ENCODE measurements at regions not wholly inside any gene's neighbourhood (a gene's known extent, or its start where the extent isn't known, plus 50 kb on each side); places are given as distances from the start of the nearest gene placed in this dataset.

DNA sequence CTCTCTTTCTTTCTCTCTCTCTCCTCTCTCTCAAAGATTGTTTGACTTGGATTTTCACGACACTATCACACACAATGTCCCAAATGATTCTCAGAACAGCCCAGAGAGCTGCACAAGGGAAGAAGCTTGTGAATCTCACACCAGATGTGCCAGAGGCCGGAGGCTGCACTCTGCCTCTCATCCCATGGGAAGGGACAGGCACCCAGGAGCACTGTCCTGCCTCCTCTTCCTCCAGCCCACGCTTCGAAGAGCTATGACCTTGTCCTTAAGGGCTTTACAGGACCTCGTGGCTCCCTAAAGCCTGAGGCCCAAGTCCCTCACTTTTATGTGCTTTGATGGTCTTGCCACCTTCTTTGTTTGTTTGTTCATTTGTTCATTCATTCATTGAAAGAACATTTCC is 267.6 kb downstream of the FAM43A start:
- Histone ChIP-seq H3K4me1 (ENCODE audit: control insufficient read depth in 1 of 2, insufficient read depth in 2 of 2, low read depth in 1 of 2, low read length in 1 of 2) (peaks cover 0 to 18% of the 10 kb centered on the region in 2 experiments; a peak in 2 of 4 replicates), H3F3A (replicated peaks; ENCODE audit: insufficient read depth) (no peaks in the 10 kb centered on the region), H3K9me3 (no peaks in the 10 kb centered on the region), H3K9me2 (no peaks in the 10 kb centered on the region), H3K79me2 (ENCODE audit: insufficient read depth) (no peaks in the 10 kb centered on the region), H2AFZ (ENCODE audit: low read depth) (no peak overlapping the region), H3K4me2 (no peak overlapping the region), H3K27ac (ENCODE audit: low read depth in 2 of 2, low read length in 1 of 2) (peak overlapping the region in 1 of 2 experiments; percentile 87; a peak in 2 of 4 replicates), H3K4me3 (ENCODE audit: low read depth in 2 of 2, low read length in 1 of 2) (no peak overlapping the region), H3K9ac (no peak overlapping the region), H3K27me3 (ENCODE audit: insufficient read depth) (no peaks in the 10 kb centered on the region), H4K20me1 (ENCODE audit: insufficient read depth) (no peaks in the 10 kb centered on the region), H3K36me3 (replicated peaks in 1 of 2; ENCODE audit: control insufficient read depth in 1 of 2, insufficient read depth in 2 of 2, low read length in 1 of 2) (no peaks in the 10 kb centered on the region)
- TF ChIP-seq GATA2 (CRISPR knock-in tag; IDR thresholded peaks at IDR 0.05) (no peak), YY1 (IDR thresholded peaks at IDR 0.05; ENCODE audit: low read depth) (no peak), NRF1 (IDR thresholded peaks at IDR 0.05; ENCODE audit: low read depth, low read length) (no peak), RCOR1 (IDR thresholded peaks at IDR 0.05; ENCODE audit: low read length) (no peak), FOXM1 (IDR thresholded peaks at IDR 0.05; ENCODE audit: low read depth) (no peak), JUND (IDR thresholded peaks at IDR 0.05) (no peak), EP300 (IDR thresholded peaks at IDR 0.05; ENCODE audit: borderline replicate concordance in 1 of 2, low read depth in 1 of 2, low read length in 1 of 2) (no peak), MEF2A (IDR thresholded peaks at IDR 0.05; ENCODE audit: borderline replicate concordance, low read depth) (no peak), ELF1 (IDR thresholded peaks at IDR 0.05) (no peak)
- TF ChIP-seq, protein P1, sequence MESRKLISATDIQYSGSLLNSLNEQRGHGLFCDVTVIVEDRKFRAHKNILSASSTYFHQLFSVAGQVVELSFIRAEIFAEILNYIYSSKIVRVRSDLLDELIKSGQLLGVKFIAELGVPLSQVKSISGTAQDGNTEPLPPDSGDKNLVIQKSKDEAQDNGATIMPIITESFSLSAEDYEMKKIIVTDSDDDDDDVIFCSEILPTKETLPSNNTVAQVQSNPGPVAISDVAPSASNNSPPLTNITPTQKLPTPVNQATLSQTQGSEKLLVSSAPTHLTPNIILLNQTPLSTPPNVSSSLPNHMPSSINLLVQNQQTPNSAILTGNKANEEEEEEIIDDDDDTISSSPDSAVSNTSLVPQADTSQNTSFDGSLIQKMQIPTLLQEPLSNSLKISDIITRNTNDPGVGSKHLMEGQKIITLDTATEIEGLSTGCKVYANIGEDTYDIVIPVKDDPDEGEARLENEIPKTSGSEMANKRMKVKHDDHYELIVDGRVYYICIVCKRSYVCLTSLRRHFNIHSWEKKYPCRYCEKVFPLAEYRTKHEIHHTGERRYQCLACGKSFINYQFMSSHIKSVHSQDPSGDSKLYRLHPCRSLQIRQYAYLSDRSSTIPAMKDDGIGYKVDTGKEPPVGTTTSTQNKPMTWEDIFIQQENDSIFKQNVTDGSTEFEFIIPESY (IDR thresholded peaks at IDR 0.05; ENCODE audit: borderline replicate concordance, low read depth), result no peak
- DNase-seq, result peak; percentile 44
- CTCF ChIA-PET, result interaction anchor here (1.2 to 2.2 kb wide), 2 partner anchors 11 to 271 kb away, joined by 3 to 6 read pairs; no protein-coding TSS in a partner anchor
- POLR2A ChIA-PET, result interaction anchor here (0.8 kb wide), 1 partner anchor 268 kb away, joined by 3 read pairs; the partner anchor contains the start of gene FAM43A
- WGBS (ENCODE audit: low lambda C conversion rate), result 60% methylated on average over 5 of the region's 5 CpGs

DNA sequence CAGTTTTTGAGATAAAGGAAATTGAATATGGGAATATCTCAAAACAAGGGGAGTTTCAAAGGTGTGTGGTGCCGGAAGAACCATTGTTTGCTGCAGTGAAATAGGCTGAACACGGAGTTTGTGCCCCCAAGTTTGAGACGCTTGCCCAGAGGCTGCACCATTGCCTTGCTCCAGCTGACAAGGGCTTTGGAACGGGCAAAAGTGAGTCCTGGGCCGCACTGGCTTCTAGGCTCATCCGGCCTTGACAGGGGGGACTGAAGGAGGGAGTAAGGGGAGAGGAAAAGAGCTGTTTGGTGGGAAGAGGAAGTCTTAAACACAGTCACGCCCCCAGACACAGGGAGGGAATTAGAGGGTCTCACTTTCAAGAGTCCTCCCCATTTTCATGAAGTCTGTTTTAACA is 269.9 kb downstream of the FAM43A start:
- H3K27ac ChIP-seq (ENCODE audit: low read depth in 2 of 2, low read length in 1 of 2), result no peak overlapping the region
- H3K4me1 ChIP-seq (ENCODE audit: control insufficient read depth in 1 of 2, insufficient read depth in 2 of 2, low read depth in 1 of 2, low read length in 1 of 2), result peaks cover 0 to 18% of the 10 kb centered on the region in 2 experiments; a peak in 2 of 4 replicates
- H3K27me3 ChIP-seq (ENCODE audit: insufficient read depth), result no peaks in the 10 kb centered on the region
- H3K4me3 ChIP-seq (ENCODE audit: low read depth in 2 of 2, low read length in 1 of 2), result no peak overlapping the region
- H3K9me3 ChIP-seq, result no peaks in the 10 kb centered on the region
- ChIA-PET POLR2A (no interaction called here), CTCF (interaction anchor here (0.8 to 1.7 kb wide), 2 partner anchors 8 to 273 kb away, joined by 3 to 5 read pairs; no protein-coding TSS in a partner anchor)
- DNase-seq, result no peak
- TF ChIP-seq JUND (IDR thresholded peaks at IDR 0.05) (no peak), NRF1 (IDR thresholded peaks at IDR 0.05; ENCODE audit: low read depth, low read length) (no peak), FOSL2 (IDR thresholded peaks at IDR 0.05; ENCODE audit: borderline replicate concordance, low read depth) (no peak)
- no peak overlapping the region for H3K9ac ChIP-seq
- H3K79me2 ChIP-seq (ENCODE audit: insufficient read depth), result no peaks in the 10 kb centered on the region
- H2AFZ ChIP-seq (ENCODE audit: low read depth), result no peak overlapping the region
- 62% methylated on average over 7 of the region's 7 CpGs for WGBS (ENCODE audit: low lambda C conversion rate)
- no peak overlapping the region for H3K4me2 ChIP-seq
- no peaks in the 10 kb centered on the region for H3K9me2 ChIP-seq
- no peaks in the 10 kb centered on the region for H4K20me1 ChIP-seq (ENCODE audit: insufficient read depth)
- H3F3A ChIP-seq (replicated peaks; ENCODE audit: insufficient read depth), result no peaks in the 10 kb centered on the region
- H3K36me3 ChIP-seq (replicated peaks in 1 of 2; ENCODE audit: control insufficient read depth in 1 of 2, insufficient read depth in 2 of 2, low read length in 1 of 2), result no peaks in the 10 kb centered on the region
